CD4-positive, alpha-beta memory T cell (primary cell): ENCODE measurements at regions not wholly inside any gene's neighbourhood (a gene's known extent, or its start where the extent isn't known, plus 50 kb on each side); places are given as distances from the start of the nearest gene placed in this dataset.

Experiments used
- CTCF ChIA-PET: fragments of 350-600 bp; sonication (Branson Sonifier 250); formaldehyde crosslinking; loops from one replicate; lab custom pipeline; 2021; ENCODE audit warnings: inconsistent platforms; ENCODE audit not compliant: partially characterized antibody; lab: Charles Lee
- POLR2A ChIA-PET: fragments of 350-600 bp; sonication (Branson Sonifier 250); formaldehyde crosslinking; loops from one replicate; lab custom pipeline; 2021; ENCODE audit not compliant: partially characterized antibody; lab: Charles Lee
- DNase-seq, 5 donors: peaks; one replicate each; pipeline versions ENCODE4 v3.0.0 to v3.0.0-alpha.2; 2020 to 2022; ENCODE audit warnings: mixed read lengths in 1 of 5
- H3K27ac ChIP-seq: one replicate; pipeline ENCODE4 v1.7.0; 2013; ENCODE audit warnings: low read depth, low read length
- H3K27me3 ChIP-seq: 2 replicates; pipeline ENCODE4 v1.7.0; 2013; ENCODE audit warnings: mild to moderate bottlenecking, low read length, moderate library complexity; ENCODE audit not compliant: insufficient read depth
- H3K36me3 ChIP-seq: 2 replicates; pipeline ENCODE4 v1.7.0; 2013; ENCODE audit warnings: mild to moderate bottlenecking, low read length, moderate library complexity; ENCODE audit not compliant: insufficient read depth
- H3K4me1 ChIP-seq: 2 replicates; pipeline ENCODE4 v1.7.0; 2013; ENCODE audit warnings: mild to moderate bottlenecking, low read length, moderate library complexity; ENCODE audit not compliant: insufficient read depth
- H3K4me3 ChIP-seq, 2 donors: one replicate each; pipeline ENCODE4 v1.7.0; 2013; ENCODE audit warnings: low read length in 2 of 2, mild to moderate bottlenecking in 1 of 2
- H3K9me3 ChIP-seq, 2 donors: one replicate each; pipeline ENCODE4 v1.7.0; 2013; ENCODE audit warnings: low read length in 2 of 2, control low read depth in 1 of 2; ENCODE audit not compliant: control insufficient read depth in 1 of 2
- H3K27ac Mint-ChIP-seq, 7 donors: one replicate each; pipeline ENCODE4 v1.8.0; 2020 to 2021; ENCODE audit warnings: mixed read lengths in 7 of 7, mild to moderate bottlenecking in 6 of 7, inconsistent platforms in 3 of 7, moderate library complexity in 3 of 7
- H3K27me3 Mint-ChIP-seq, 2 donors: one replicate each; pipeline ENCODE4 v1.8.0; 2020 to 2021; ENCODE audit warnings: mixed read lengths in 2 of 2
- H3K36me3 Mint-ChIP-seq, 2 donors: one replicate each; pipeline ENCODE4 v1.8.0; 2020 to 2021; ENCODE audit warnings: mixed read lengths in 2 of 2, inconsistent platforms in 1 of 2, mild to moderate bottlenecking in 1 of 2
- H3K4me1 Mint-ChIP-seq, 4 donors: one replicate each; pipeline ENCODE4 v1.8.0; 2020 to 2021; ENCODE audit warnings: mixed read lengths in 4 of 4, mild to moderate bottlenecking in 1 of 4
- H3K4me3 Mint-ChIP-seq, 8 donors: one replicate each; pipeline ENCODE4 v1.8.0; 2020 to 2021; ENCODE audit warnings: mixed read lengths in 8 of 8, mild to moderate bottlenecking in 7 of 8, moderate library complexity in 6 of 8, inconsistent platforms in 3 of 8
- H3K9me3 Mint-ChIP-seq, 8 donors: one replicate each; pipeline ENCODE4 v1.8.0; 2020 to 2021; ENCODE audit warnings: mixed read lengths in 8 of 8, mild to moderate bottlenecking in 5 of 8, inconsistent platforms in 3 of 8, moderate library complexity in 1 of 8
- intact Hi-C: fragments of 100-400 bp; cut with micrococcal nuclease; formaldehyde crosslinking; loops from one replicate; pipeline ENCODE4 v1.15.1; 2023

GRCh38 chr2:185381631-185382030, 357.0 kb upstream of the FSIP2 start:
- Mint-ChIP-seq H3K4me3 (no peak overlapping the region), H3K36me3 (no peaks in the 10 kb centered on the region), H3K4me1 (no peaks in the 10 kb centered on the region), H3K27me3 (no peaks in the 10 kb centered on the region), H3K27ac (no peak overlapping the region), H3K9me3 (peaks cover 0 to 11% (median 1%) of the 10 kb centered on the region in 8 donors)
- Histone ChIP-seq H3K27ac (no peak overlapping the region), H3K9me3 (no peaks in the 10 kb centered on the region), H3K36me3 (no peaks in the 10 kb centered on the region), H3K27me3 (no peaks in the 10 kb centered on the region), H3K4me3 (no peak overlapping the region), H3K4me1 (no peaks in the 10 kb centered on the region)
- CTCF ChIA-PET: no interaction called here
- POLR2A ChIA-PET: no interaction called here
- intact Hi-C loops: no loop called here
- DNase-seq: no peak

GRCh38 chr2:185384822-185385560, 353.6 kb upstream of the FSIP2 start:
- no peak overlapping the region for H3K27ac Mint-ChIP-seq
- no peak overlapping the region for H3K27ac ChIP-seq
- DNase-seq: no peak
- no peaks in the 10 kb centered on the region for H3K9me3 ChIP-seq
- H3K4me3 Mint-ChIP-seq: no peak overlapping the region
- H3K27me3 Mint-ChIP-seq: no peaks in the 10 kb centered on the region
- ChIA-PET CTCF (no interaction called here), POLR2A (no interaction called here)
- intact Hi-C loops: no loop called here
- no peaks in the 10 kb centered on the region for H3K27me3 ChIP-seq
- no peaks in the 10 kb centered on the region for H3K4me1 Mint-ChIP-seq
- H3K9me3 Mint-ChIP-seq: peaks cover 0 to 5% (median under 1%) of the 10 kb centered on the region in 8 donors
- H3K36me3 ChIP-seq: no peaks in the 10 kb centered on the region
- no peaks in the 10 kb centered on the region for H3K4me1 ChIP-seq
- H3K36me3 Mint-ChIP-seq: no peaks in the 10 kb centered on the region
- no peak overlapping the region for H3K4me3 ChIP-seq

GRCh38 chr2:185388226-185388625, 350.4 kb upstream of the FSIP2 start:
- Histone ChIP-seq H3K27me3 (no peaks in the 10 kb centered on the region), H3K9me3 (no peaks in the 10 kb centered on the region), H3K4me1 (no peaks in the 10 kb centered on the region), H3K36me3 (no peaks in the 10 kb centered on the region), H3K4me3 (no peak overlapping the region), H3K27ac (no peak overlapping the region)
- DNase-seq: no peak
- no peaks in the 10 kb centered on the region for H3K36me3 Mint-ChIP-seq
- intact Hi-C loops: no loop called here
- no peaks in the 10 kb centered on the region for H3K4me1 Mint-ChIP-seq
- no peak overlapping the region for H3K27ac Mint-ChIP-seq
- peaks cover 0 to 5% (median 2%) of the 10 kb centered on the region in 8 donors for H3K9me3 Mint-ChIP-seq
- ChIA-PET POLR2A (no interaction called here), CTCF (no interaction called here)
- H3K4me3 Mint-ChIP-seq: no peak overlapping the region
- no peaks in the 10 kb centered on the region for H3K27me3 Mint-ChIP-seq

- Mint-ChIP-seq H3K4me1 (no peaks in the 10 kb centered on the region), H3K27ac (no peak overlapping the region), H3K4me3 (no peak overlapping the region), H3K9me3 (peaks cover 0 to 2% (median 0%) of the 10 kb centered on the region in 8 donors), H3K27me3 (no peaks in the 10 kb centered on the region), H3K36me3 (no peaks in the 10 kb centered on the region)
- Histone ChIP-seq H3K27ac (no peak overlapping the region), H3K36me3 (no peaks in the 10 kb centered on the region), H3K4me3 (no peak overlapping the region), H3K9me3 (no peaks in the 10 kb centered on the region), H3K27me3 (no peaks in the 10 kb centered on the region), H3K4me1 (no peaks in the 10 kb centered on the region)
- intact Hi-C loops: no loop called here
- DNase-seq: no peak
- ChIA-PET POLR2A (no interaction called here), CTCF (no interaction called here)
These were observed 347.1 kb upstream of the FSIP2 start for GRCh38 chr2:185391543-185391942.

GRCh38 chr2:185393091-185393490, 345.5 kb upstream of the FSIP2 start:
- ChIA-PET POLR2A (no interaction called here), CTCF (no interaction called here)
- Histone ChIP-seq H3K27me3 (no peaks in the 10 kb centered on the region), H3K4me1 (no peaks in the 10 kb centered on the region), H3K27ac (no peak overlapping the region), H3K36me3 (no peaks in the 10 kb centered on the region), H3K9me3 (no peaks in the 10 kb centered on the region), H3K4me3 (no peak overlapping the region)
- Mint-ChIP-seq H3K27me3 (no peaks in the 10 kb centered on the region), H3K4me3 (no peak overlapping the region), H3K27ac (no peak overlapping the region), H3K4me1 (no peaks in the 10 kb centered on the region), H3K36me3 (no peaks in the 10 kb centered on the region), H3K9me3 (peaks cover 0 to 3% (median 0%) of the 10 kb centered on the region in 8 donors)
- intact Hi-C loops: no loop called here
- no peak for DNase-seq

- H3K27me3 Mint-ChIP-seq: no peaks in the 10 kb centered on the region
- Histone ChIP-seq H3K4me3 (no peak overlapping the region), H3K9me3 (no peaks in the 10 kb centered on the region), H3K36me3 (no peaks in the 10 kb centered on the region), H3K27me3 (no peaks in the 10 kb centered on the region), H3K4me1 (no peaks in the 10 kb centered on the region), H3K27ac (no peak overlapping the region)
- DNase-seq: no peak
- H3K4me1 Mint-ChIP-seq: no peaks in the 10 kb centered on the region
- H3K9me3 Mint-ChIP-seq: peaks cover 0 to 13% (median 4%) of the 10 kb centered on the region in 8 donors
- intact Hi-C loops: no loop called here
- CTCF ChIA-PET: no interaction called here
- POLR2A ChIA-PET: no interaction called here
- no peaks in the 10 kb centered on the region for H3K36me3 Mint-ChIP-seq
- H3K27ac Mint-ChIP-seq: no peak overlapping the region
- no peak overlapping the region for H3K4me3 Mint-ChIP-seq
These were observed 336.1 kb upstream of the FSIP2 start for GRCh38 chr2:185402474-185402873.

- H3K27ac ChIP-seq: no peak overlapping the region
- no peak overlapping the region for H3K4me3 ChIP-seq
- H3K4me1 ChIP-seq: no peaks in the 10 kb centered on the region
- no peak overlapping the region for H3K4me3 Mint-ChIP-seq
- H3K4me1 Mint-ChIP-seq: no peaks in the 10 kb centered on the region
- no peaks in the 10 kb centered on the region for H3K9me3 ChIP-seq
- no peaks in the 10 kb centered on the region for H3K27me3 ChIP-seq
- peaks cover 0 to 7% (median 3%) of the 10 kb centered on the region in 8 donors for H3K9me3 Mint-ChIP-seq
- DNase-seq: no peak
- ChIA-PET CTCF (no interaction called here), POLR2A (no interaction called here)
- no peak overlapping the region for H3K27ac Mint-ChIP-seq
- H3K27me3 Mint-ChIP-seq: no peaks in the 10 kb centered on the region
- H3K36me3 Mint-ChIP-seq: no peaks in the 10 kb centered on the region
- intact Hi-C loops: no loop called here
- no peaks in the 10 kb centered on the region for H3K36me3 ChIP-seq
These were observed 334.0 kb upstream of the FSIP2 start for GRCh38 chr2:185404578-185404977.
